Neural cell (in vitro differentiated cells): ENCODE measurements at regions not wholly inside any gene's neighbourhood (a gene's known extent, or its start where the extent isn't known, plus 50 kb on each side); places are given as distances from the start of the nearest gene placed in this dataset.

Experiments
- H2AFZ ChIP-seq: fragments of 200-600, 300-800 bp; sonication (generic), shearing (Covaris generic); 2 replicates; pipeline ENCODE4 v1.6.0; 2014; ENCODE audit warnings: low read depth, mild to moderate bottlenecking, antibody characterized with exemption, low read length, moderate library complexity
- H3F3A ChIP-seq: fragments of 200-600 bp; shearing (Covaris generic); 2 replicates; pipeline ENCODE4 v1.6.1; 2016; ENCODE audit warnings: mild to moderate bottlenecking, moderate library complexity, mixed read lengths, antibody characterized with exemption, low read length; ENCODE audit not compliant: insufficient read depth, poor library complexity, severe bottlenecking
- H3K27ac ChIP-seq: fragments of 200-600, 300-800 bp; sonication (generic), shearing (Covaris generic); 2 replicates; pipeline ENCODE4 v1.5.1; 2014; ENCODE audit warnings: mild to moderate bottlenecking, low read length, moderate library complexity
- H3K27me3 ChIP-seq: fragments of 300-800, 200-600 bp; sonication (generic), shearing (Covaris generic); 2 replicates; pipeline ENCODE4 v1.6.0; 2014; ENCODE audit warnings: mild to moderate bottlenecking, low read depth, low read length, moderate library complexity; ENCODE audit not compliant: insufficient read depth
- H3K36me3 ChIP-seq: fragments of 300-800, 200-600 bp; sonication (generic), shearing (Covaris generic); 2 replicates; pipeline ENCODE4 v1.5.1; 2014; ENCODE audit warnings: mild to moderate bottlenecking, antibody characterized with exemption, low read length, moderate library complexity; ENCODE audit not compliant: insufficient read depth
- H3K4me2 ChIP-seq: fragments of 300-800, 200-600 bp; sonication (generic), shearing (Covaris generic); 2 replicates; pipeline ENCODE4 v1.6.0; 2014; ENCODE audit warnings: mild to moderate bottlenecking, low read length
- H3K4me3 ChIP-seq: fragments of 300-800, 200-600 bp; sonication (generic), shearing (Covaris generic); 2 replicates; pipeline ENCODE4 v1.5.1; 2014; ENCODE audit warnings: mild to moderate bottlenecking, low read length, moderate library complexity
- H3K79me2 ChIP-seq: fragments of 200-600 bp; shearing (Covaris generic); replicated peaks from 2 replicates; pipeline ENCODE4 v1.6.0; 2014; ENCODE audit warnings: mild to moderate bottlenecking, low read length, moderate library complexity; ENCODE audit not compliant: insufficient read depth
- H3K9ac ChIP-seq: fragments of 300-800, 200-600 bp; sonication (generic), shearing (Covaris generic); 2 replicates; pipeline ENCODE4 v1.6.1; 2016; ENCODE audit warnings: mild to moderate bottlenecking, low read length, mixed read lengths
- H3K9me2 ChIP-seq: fragments of 200-600 bp; shearing (Covaris generic); 2 replicates; pipeline ENCODE4 v1.6.1; 2016; ENCODE audit warnings: mild to moderate bottlenecking, low read length, mixed read lengths; ENCODE audit not compliant: insufficient read depth
- H3K9me3 ChIP-seq: fragments of 200-600, 300-800 bp; sonication (generic), shearing (Covaris generic); 2 replicates; pipeline ENCODE4 v1.6.1; 2016; ENCODE audit warnings: mild to moderate bottlenecking, mixed run types, low read length, moderate library complexity, mixed read lengths
- H4K20me1 ChIP-seq: fragments of 200-600 bp; shearing (Covaris generic); 2 replicates; pipeline ENCODE4 v1.6.1; 2016; ENCODE audit warnings: mild to moderate bottlenecking, mixed run types; ENCODE audit not compliant: insufficient read depth
- CTCF ChIP-seq: fragments of 450-650 bp; IDR thresholded peaks from 2 replicates; pipeline ENCODE4 v1.5.1; 2014; ENCODE audit warnings: antibody characterized with exemption, mild to moderate bottlenecking, moderate library complexity; ENCODE audit not compliant: poor library complexity, severe bottlenecking
- EP300 ChIP-seq: fragments of 450-650 bp; conservative IDR thresholded peaks from 2 replicates; pipeline ENCODE4 v1.6.1; 2014; ENCODE audit warnings: antibody characterized with exemption, mild to moderate bottlenecking, moderate library complexity; ENCODE audit not compliant: poor library complexity, severe bottlenecking
- EZH2 ChIP-seq: fragments of 200-600, 300-800 bp; shearing (Covaris generic), sonication (generic); IDR thresholded peaks from 2 replicates; pipeline ENCODE4 v1.6.1; 2014; ENCODE audit warnings: antibody characterized with exemption, low read length, borderline replicate concordance, mild to moderate bottlenecking; ENCODE audit not compliant: insufficient read depth, poor library complexity, severe bottlenecking
- MXI1 ChIP-seq: fragments of 450-650 bp; conservative IDR thresholded peaks from 2 replicates; pipeline ENCODE4 v1.6.1; 2014; ENCODE audit warnings: antibody characterized with exemption, mild to moderate bottlenecking; ENCODE audit not compliant: poor library complexity, severe bottlenecking
- POLR2AphosphoS5 ChIP-seq: IDR thresholded peaks from 2 replicates; pipeline ENCODE4 v1.6.1; 2012
- RAD21 ChIP-seq: fragments of 450-650 bp; conservative IDR thresholded peaks from 2 replicates; pipeline ENCODE4 v1.6.1; 2014; ENCODE audit warnings: antibody characterized with exemption, mild to moderate bottlenecking, moderate library complexity
- REST ChIP-seq: IDR thresholded peaks from 2 replicates; pipeline ENCODE4 v1.6.1; 2012; ENCODE audit warnings: borderline replicate concordance
- SMC3 ChIP-seq: fragments of 450-650 bp; conservative IDR thresholded peaks from 2 replicates; pipeline ENCODE4 v1.6.1; 2014; ENCODE audit warnings: antibody characterized with exemption, mild to moderate bottlenecking, moderate library complexity; ENCODE audit not compliant: poor library complexity
- TAF1 ChIP-seq: IDR thresholded peaks from 2 replicates; pipeline ENCODE4 v1.6.1; 2012; ENCODE audit warnings: low read depth

- H3K27ac ChIP-seq = no peak overlapping the region
- no peaks in the 10 kb centered on the region for H3K9me2 ChIP-seq
- no peak overlapping the region for H3K4me3 ChIP-seq
- H3K27me3 ChIP-seq = no peaks in the 10 kb centered on the region
- H3K9me3 ChIP-seq = no peaks in the 10 kb centered on the region
- H3F3A ChIP-seq = no peaks in the 10 kb centered on the region
- TF ChIP-seq CTCF (no peak), SMC3 (no peak), EZH2 (no peak), POLR2AphosphoS5 (no peak), MXI1 (no peak), REST (no peak), RAD21 (no peak), EP300 (no peak), TAF1 (no peak)
- no peak overlapping the region for H3K9ac ChIP-seq
- no peak overlapping the region for H2AFZ ChIP-seq
- H4K20me1 ChIP-seq = no peaks in the 10 kb centered on the region
- no peaks in the 10 kb centered on the region for H3K36me3 ChIP-seq
- no peaks in the 10 kb centered on the region for H3K79me2 ChIP-seq
- H3K4me2 ChIP-seq = no peak overlapping the region
These were observed 91.9 kb upstream of the DTNBP1 start for GRCh38 chr6:15754706-15755079.

GRCh38 chr6:15754035-15754705 is 91.3 kb upstream of the DTNBP1 start:
- no peaks in the 10 kb centered on the region for H3K9me3 ChIP-seq
- no peaks in the 10 kb centered on the region for H3K79me2 ChIP-seq
- TF ChIP-seq RAD21 (no peak), EP300 (no peak), POLR2AphosphoS5 (no peak), TAF1 (no peak), SMC3 (no peak), CTCF (no peak), EZH2 (no peak), MXI1 (no peak), REST (no peak)
- no peak overlapping the region for H3K9ac ChIP-seq
- no peaks in the 10 kb centered on the region for H3K9me2 ChIP-seq
- H3K4me3 ChIP-seq = no peak overlapping the region
- H3K27me3 ChIP-seq = no peaks in the 10 kb centered on the region
- no peaks in the 10 kb centered on the region for H4K20me1 ChIP-seq
- H3K27ac ChIP-seq = no peak overlapping the region
- H3F3A ChIP-seq = no peaks in the 10 kb centered on the region
- no peak overlapping the region for H2AFZ ChIP-seq
- H3K36me3 ChIP-seq = no peaks in the 10 kb centered on the region
- no peak overlapping the region for H3K4me2 ChIP-seq
